Endothelial cell of umbilical vein (primary cell): ENCODE measurements at regions not wholly inside any gene's neighbourhood (a gene's known extent, or its start where the extent isn't known, plus 50 kb on each side); places are given as distances from the start of the nearest gene placed in this dataset.

Experiments used
- BruUV-seq: library from RNA; stranded (reverse); fragments of 400-500 nt; replicated peaks from 2 replicates; lab custom pipeline; 2021; lab: Mats Ljungman, UMichigan
- CTCF ChIA-PET: fragments of 300-600, 350-600 bp; sonication (Branson Sonifier 250); formaldehyde crosslinking; loops from one replicate; lab custom pipeline; 2021; ENCODE audit warnings: antibody characterized with exemption, inconsistent platforms; lab: Charles Lee
- POLR2A ChIA-PET: fragments of 300-600, 350-600 bp; sonication (Branson Sonifier 250); formaldehyde crosslinking; loops from one replicate; lab custom pipeline; 2021; ENCODE audit warnings: antibody characterized with exemption, inconsistent platforms; lab: Charles Lee
- DNase-seq: peaks from one replicate; pipeline ENCODE4 v3.0.0-alpha.2; 2011; ENCODE audit warnings: low read depth, low spot score
- FAIRE-seq: peaks from 2 replicates; lab custom pipeline; 2011; peaks lifted over from hg19 to GRCh38; lab: Jason Lieb, UNC
- H2AFZ ChIP-seq: 2 replicates; pipeline ENCODE4 v1.6.0; 2012; ENCODE audit warnings: low read depth, low read length, control low read depth, inconsistent platforms
- H3K27ac ChIP-seq: 2 replicates; pipeline ENCODE4 v1.5.1; 2011; ENCODE audit warnings: low read depth, mild to moderate bottlenecking, control low read depth, low read length, moderate library complexity; ENCODE audit not compliant: insufficient read depth
- H3K27me3 ChIP-seq, 2 experiments: 2 replicates each; pipeline versions ENCODE4 v1.6.0 to v1.6.1; 2011; ENCODE audit warnings: low read length in 2 of 2, mixed read lengths in 1 of 2; ENCODE audit not compliant: control insufficient read depth in 2 of 2, insufficient read depth in 2 of 2
- H3K36me3 ChIP-seq, 2 experiments: 2 replicates in 1 of 2; 3 replicates in 1 of 2; pipeline ENCODE4 v1.5.1; 2011; ENCODE audit warnings: low read length in 2 of 2, mild to moderate bottlenecking in 1 of 2, moderate library complexity in 1 of 2; ENCODE audit not compliant: control insufficient read depth in 2 of 2, insufficient read depth in 2 of 2; ENCODE audit errors: extremely low read depth in 1 of 2
- H3K4me1 ChIP-seq: 3 replicates; pipeline ENCODE4 v1.5.1; 2011; ENCODE audit warnings: mild to moderate bottlenecking, low read length; ENCODE audit not compliant: control insufficient read depth, insufficient read depth; ENCODE audit errors: extremely low read depth
- H3K4me2 ChIP-seq: 2 replicates; pipeline ENCODE4 v1.6.1; 2011; ENCODE audit warnings: low read length, control low read depth, mixed read lengths; ENCODE audit not compliant: insufficient read depth
- H3K4me3 ChIP-seq, 3 experiments: fragments of 200-600 bp in 1 of 3; sonication (generic), shearing (Covaris generic) in 1 of 3; replicated peaks in 1 of 3; 2 replicates each; pipeline ENCODE4 v1.5.1; 2011 to 2016; ENCODE audit warnings: control low read depth in 3 of 3, low read length in 3 of 3, mild to moderate bottlenecking in 2 of 3, inconsistent platforms in 1 of 3, low read depth in 1 of 3, moderate library complexity in 1 of 3; ENCODE audit not compliant: insufficient read depth in 1 of 3
- H3K79me2 ChIP-seq: 2 replicates; pipeline ENCODE4 v1.6.0; 2012; ENCODE audit warnings: low read length, inconsistent platforms; ENCODE audit not compliant: control insufficient read depth, insufficient read depth
- H3K9ac ChIP-seq: replicated peaks from 2 replicates; pipeline ENCODE3; 2011; ENCODE audit warnings: low read length, control low read depth; ENCODE audit not compliant: insufficient read depth; ENCODE audit errors: extremely low read depth
- H3K9me1 ChIP-seq: replicated peaks from 3 replicates; pipeline ENCODE4 v1.6.0; 2011; ENCODE audit warnings: mild to moderate bottlenecking, low read length; ENCODE audit not compliant: control insufficient read depth, insufficient read depth; ENCODE audit errors: extremely low read depth
- H3K9me3 ChIP-seq: replicated peaks from 2 replicates; pipeline ENCODE4 v1.5.1; 2012; ENCODE audit warnings: low read length, inconsistent platforms; ENCODE audit not compliant: control insufficient read depth, insufficient read depth
- H4K20me1 ChIP-seq: replicated peaks from 2 replicates; pipeline ENCODE3; 2011; ENCODE audit warnings: mild to moderate bottlenecking, low read length; ENCODE audit not compliant: control insufficient read depth, insufficient read depth; ENCODE audit errors: extremely low read depth
- CTCF ChIP-seq, 2 donors: IDR thresholded peaks; 1 replicate in 1 of 2; 2 replicates in 1 of 2; pipeline ENCODE4 v1.5.1; 2011; ENCODE audit warnings: low read length in 2 of 2, mild to moderate bottlenecking in 2 of 2, moderate library complexity in 2 of 2, control low read depth in 1 of 2, inconsistent platforms in 1 of 2, low read depth in 1 of 2; ENCODE audit not compliant: insufficient read depth in 1 of 2; ENCODE audit errors: extremely low read depth in 1 of 2
- EZH2 ChIP-seq: IDR thresholded peaks from 2 replicates; pipeline ENCODE4 v1.6.1; 2012; ENCODE audit warnings: borderline replicate concordance, low read depth, mild to moderate bottlenecking, moderate library complexity, low read length, inconsistent platforms; ENCODE audit not compliant: severe bottlenecking
- FOS ChIP-seq: IDR thresholded peaks from 2 replicates; pipeline ENCODE4 v1.6.1; 2011; ENCODE audit warnings: mild to moderate bottlenecking, low read length, moderate library complexity, borderline replicate concordance; ENCODE audit not compliant: insufficient read depth
- GATA2 ChIP-seq: IDR thresholded peaks from 2 replicates; pipeline ENCODE4 v1.7.0; 2011; ENCODE audit warnings: low read depth, mild to moderate bottlenecking, moderate library complexity, mixed read lengths, low read length; ENCODE audit not compliant: insufficient read length, insufficient read depth
- JUN ChIP-seq: IDR thresholded peaks from 2 replicates; pipeline ENCODE4 v1.6.1; 2011; ENCODE audit warnings: borderline replicate concordance, low read depth; ENCODE audit not compliant: insufficient read length, insufficient read depth
- MYC ChIP-seq: IDR thresholded peaks from one replicate; pipeline ENCODE4 v1.6.1; 2011; ENCODE audit warnings: mild to moderate bottlenecking, low read depth, low read length
- POLR2A ChIP-seq: IDR thresholded peaks from 2 replicates; pipeline ENCODE4 v1.6.1; 2012; ENCODE audit warnings: low read depth, mild to moderate bottlenecking, control low read depth, low read length
- POLR2AphosphoS5 ChIP-seq: IDR thresholded peaks from 2 replicates; pipeline ENCODE4 v1.6.1; 2012; ENCODE audit warnings: low read depth, mild to moderate bottlenecking, control low read depth, low read length, moderate library complexity; ENCODE audit not compliant: insufficient read depth
- dilution Hi-C: fragments of 300-500 bp; cut with MboI; formaldehyde crosslinking; loops from one replicate; pipeline ENCODE4 v1.15.0; 2019; ENCODE audit warnings: low sequenced_read_pairs; ENCODE audit not compliant: extremely low pct_ligation_motif_present
- intact Hi-C: fragments of 100-400 bp; cut with micrococcal nuclease; formaldehyde crosslinking; loops from one replicate; pipeline ENCODE4 v1.10.0; 2022
- TF ChIP-seq, protein P1 (sequence below): IDR thresholded peaks from 2 replicates; pipeline ENCODE4 v1.6.1; 2011; ENCODE audit not compliant: insufficient read depth, insufficient read length

GRCh38 chr12:98296462-98297079, 218.8 kb upstream of the TMPO start:
- TF ChIP-seq POLR2AphosphoS5 (no peak), MYC (no peak), JUN (no peak), FOS (no peak), EZH2 (no peak), CTCF (IDR thresholded peaks at IDR 0.05; ENCODE audit: extremely low read depth in 1 of 2, insufficient read depth in 1 of 2, low read depth in 1 of 2, low read length in 2 of 2) (no peak), GATA2 (no peak), POLR2A (no peak)
- TF ChIP-seq, protein P1, sequence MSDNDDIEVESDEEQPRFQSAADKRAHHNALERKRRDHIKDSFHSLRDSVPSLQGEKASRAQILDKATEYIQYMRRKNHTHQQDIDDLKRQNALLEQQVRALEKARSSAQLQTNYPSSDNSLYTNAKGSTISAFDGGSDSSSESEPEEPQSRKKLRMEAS: no peak
- H3K4me1 ChIP-seq: no peaks in the 10 kb centered on the region
- H3K27ac ChIP-seq: no peak overlapping the region
- dilution Hi-C loops: no loop called here
- no peak overlapping the region for H3K4me3 ChIP-seq
- H3K9me3 ChIP-seq: no peaks in the 10 kb centered on the region
- no TSS peak for BruUV-seq
- intact Hi-C loops: no loop called here
- H3K4me2 ChIP-seq: no peak overlapping the region
- no peaks in the 10 kb centered on the region for H4K20me1 ChIP-seq
- ChIA-PET CTCF (interaction anchor here (0.6 kb wide), 1 partner anchor 9 kb away, joined by 3 read pairs; no protein-coding TSS in a partner anchor), POLR2A (no interaction called here)
- DNase-seq (no peak), FAIRE-seq (no peak)
- H3K9me1 ChIP-seq: no peaks in the 10 kb centered on the region
- no peaks in the 10 kb centered on the region for H3K27me3 ChIP-seq
- H3K79me2 ChIP-seq: no peaks in the 10 kb centered on the region
- no peak overlapping the region for H3K9ac ChIP-seq
- no peak overlapping the region for H2AFZ ChIP-seq
- no peaks in the 10 kb centered on the region for H3K36me3 ChIP-seq
